MCF 10A (cell line): ENCODE measurements at regions not wholly inside any gene's neighbourhood (a gene's known extent, or its start where the extent isn't known, plus 50 kb on each side); places are given as distances from the start of the nearest gene placed in this dataset.

Experiments
- BruUV-seq: library from RNA; stranded (reverse); fragments of 400-500 nt; replicated peaks from 2 replicates; lab custom pipeline; 2021; lab: Mats Ljungman, UMichigan
- CTCF ChIA-PET: fragments of 300-600 bp; sonication (Branson Sonifier 250); formaldehyde crosslinking; extraction: SDS; loops from one replicate; lab custom pipeline; 2021; ENCODE audit warnings: antibody characterized with exemption, inconsistent platforms; lab: Yijun Ruan, JAX
- POLR2A ChIA-PET: fragments of 300-600, 350-650 bp; sonication (Branson Sonifier 250); formaldehyde crosslinking; extraction: SDS; loops from one replicate; lab custom pipeline; 2020; ENCODE audit warnings: antibody characterized with exemption, inconsistent platforms; lab: Yijun Ruan, JAX
- DNase-seq: peaks from one replicate; pipeline ENCODE4 v3.0.0-alpha.2; 2018; ENCODE audit not compliant: unreplicated experiment
- H3K27ac Mint-ChIP-seq: one replicate; pipeline ENCODE4 v1.8.0; 2022; ENCODE audit warnings: mild to moderate bottlenecking, low read depth, mixed read lengths; ENCODE audit not compliant: unreplicated experiment
- H3K27me3 Mint-ChIP-seq: one replicate; pipeline ENCODE4 v1.8.0; 2022; ENCODE audit warnings: mixed read lengths; ENCODE audit not compliant: insufficient read depth, unreplicated experiment
- H3K36me3 Mint-ChIP-seq: one replicate; pipeline ENCODE4 v1.8.0; 2022; ENCODE audit warnings: mild to moderate bottlenecking, moderate library complexity, mixed read lengths; ENCODE audit not compliant: insufficient read depth, unreplicated experiment
- H3K4me1 Mint-ChIP-seq: one replicate; pipeline ENCODE4 v1.8.0; 2022; ENCODE audit warnings: mixed read lengths; ENCODE audit not compliant: insufficient read depth, unreplicated experiment
- H3K4me3 Mint-ChIP-seq: one replicate; pipeline ENCODE4 v1.8.0; 2022; ENCODE audit warnings: mild to moderate bottlenecking, moderate library complexity, mixed read lengths; ENCODE audit not compliant: unreplicated experiment
- H3K9me3 Mint-ChIP-seq: one replicate; pipeline ENCODE4 v1.8.0; 2022; ENCODE audit warnings: mixed read lengths; ENCODE audit not compliant: unreplicated experiment
- CTCF ChIP-seq: fragments of 200-600 bp; IDR thresholded peaks from one replicate; pipeline ENCODE4 v1.8.0; 2022; ENCODE audit warnings: antibody characterized with exemption, mild to moderate bottlenecking; ENCODE audit not compliant: unreplicated experiment
- intact Hi-C: fragments of 100-400 bp; cut with micrococcal nuclease; formaldehyde crosslinking; loops from 2 replicates; pipeline ENCODE4 v1.14.1; 2022

GRCh38 chr3:64932016-64932518, 244.3 kb upstream of the ADAMTS9 start:
- Mint-ChIP-seq H3K27ac (no peak overlapping the region), H3K36me3 (no peaks in the 10 kb centered on the region), H3K27me3 (no peaks in the 10 kb centered on the region), H3K9me3 (peaks cover 8% of the 10 kb centered on the region), H3K4me1 (peaks cover 13% of the 10 kb centered on the region), H3K4me3 (no peak overlapping the region)
- BruUV-seq: no TSS peak
- POLR2A ChIA-PET: no interaction called here
- intact Hi-C loops: no loop called here
- TF ChIP-seq CTCF: no peak
- no peak for DNase-seq
- CTCF ChIA-PET: interaction anchor here (0.7 kb wide), 1 partner anchor 426 kb away, joined by 3 read pairs; no protein-coding TSS in a partner anchor

- Mint-ChIP-seq H3K27me3 (no peaks in the 10 kb centered on the region), H3K27ac (no peak overlapping the region), H3K9me3 (peaks cover 8% of the 10 kb centered on the region), H3K4me1 (peaks cover 9% of the 10 kb centered on the region), H3K4me3 (no peak overlapping the region), H3K36me3 (no peaks in the 10 kb centered on the region)
- no peak for TF ChIP-seq CTCF
- DNase-seq: no peak
- ChIA-PET POLR2A (no interaction called here), CTCF (no interaction called here)
- intact Hi-C loops: no loop called here
- BruUV-seq: no TSS peak
These were observed 243.1 kb upstream of the ADAMTS9 start for GRCh38 chr3:64930891-64931290.

GRCh38 chr3:64928683-64929082, 240.9 kb upstream of the ADAMTS9 start:
- no peak for DNase-seq
- CTCF ChIA-PET: no interaction called here
- no TSS peak for BruUV-seq
- Mint-ChIP-seq H3K27me3 (no peaks in the 10 kb centered on the region), H3K9me3 (peaks cover 8% of the 10 kb centered on the region), H3K27ac (no peak overlapping the region), H3K4me3 (no peak overlapping the region), H3K36me3 (no peaks in the 10 kb centered on the region), H3K4me1 (peaks cover 5% of the 10 kb centered on the region)
- intact Hi-C loops: no loop called here
- POLR2A ChIA-PET: interaction anchor here (0.9 to 1.5 kb wide), 2 partner anchors 9 to 44 kb away, joined by 3 read pairs; no protein-coding TSS in a partner anchor
- TF ChIP-seq CTCF: no peak

GRCh38 chr3:64927689-64928088, 239.9 kb upstream of the ADAMTS9 start:
- no TSS peak for BruUV-seq
- H3K27me3 Mint-ChIP-seq: no peaks in the 10 kb centered on the region
- no peak overlapping the region for H3K27ac Mint-ChIP-seq

More at GRCh38 chr3:64927689-64928088, 239.9 kb upstream of the ADAMTS9 start:
- ChIA-PET POLR2A (interaction anchor here (0.6 kb wide), 1 partner anchor 103 kb away, joined by 4 read pairs; no protein-coding TSS in a partner anchor), CTCF (interaction anchor here (0.7 kb wide), 1 partner anchor 46 kb away, joined by 3 read pairs; no protein-coding TSS in a partner anchor)
- intact Hi-C loops: no loop called here
- no peak for DNase-seq
- Mint-ChIP-seq H3K4me1 (peaks cover 6% of the 10 kb centered on the region), H3K9me3 (peaks cover 3% of the 10 kb centered on the region), H3K4me3 (no peak overlapping the region), H3K36me3 (no peaks in the 10 kb centered on the region)
- TF ChIP-seq CTCF: no peak
